ENCODE measurements at regions not wholly inside any gene's neighbourhood (a gene's known extent, or its start where the extent isn't known, plus 50 kb on each side); places are given as distances from the start of the nearest gene placed in this dataset.

DNA sequence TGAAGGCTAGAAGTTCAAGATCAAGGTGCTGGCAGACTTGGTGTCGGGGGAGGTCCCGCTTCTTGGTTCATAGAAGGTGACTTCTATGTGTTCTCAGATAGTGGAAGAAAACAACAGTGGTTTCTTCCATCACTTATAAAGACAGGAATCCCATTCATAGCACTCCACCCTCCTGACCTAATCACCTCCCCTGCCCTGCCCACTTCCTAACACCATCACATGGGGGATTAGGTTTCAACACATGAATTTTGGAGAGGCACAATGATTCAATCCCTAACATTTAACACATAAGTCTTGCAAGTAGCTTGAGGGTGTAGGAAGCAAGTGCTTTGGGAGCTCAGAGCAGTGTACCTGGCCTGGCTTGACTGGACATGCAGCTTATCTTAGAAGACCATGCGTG is 142.8 kb upstream of the TSHZ3 start:
- TF ChIP-seq, protein P1, sequence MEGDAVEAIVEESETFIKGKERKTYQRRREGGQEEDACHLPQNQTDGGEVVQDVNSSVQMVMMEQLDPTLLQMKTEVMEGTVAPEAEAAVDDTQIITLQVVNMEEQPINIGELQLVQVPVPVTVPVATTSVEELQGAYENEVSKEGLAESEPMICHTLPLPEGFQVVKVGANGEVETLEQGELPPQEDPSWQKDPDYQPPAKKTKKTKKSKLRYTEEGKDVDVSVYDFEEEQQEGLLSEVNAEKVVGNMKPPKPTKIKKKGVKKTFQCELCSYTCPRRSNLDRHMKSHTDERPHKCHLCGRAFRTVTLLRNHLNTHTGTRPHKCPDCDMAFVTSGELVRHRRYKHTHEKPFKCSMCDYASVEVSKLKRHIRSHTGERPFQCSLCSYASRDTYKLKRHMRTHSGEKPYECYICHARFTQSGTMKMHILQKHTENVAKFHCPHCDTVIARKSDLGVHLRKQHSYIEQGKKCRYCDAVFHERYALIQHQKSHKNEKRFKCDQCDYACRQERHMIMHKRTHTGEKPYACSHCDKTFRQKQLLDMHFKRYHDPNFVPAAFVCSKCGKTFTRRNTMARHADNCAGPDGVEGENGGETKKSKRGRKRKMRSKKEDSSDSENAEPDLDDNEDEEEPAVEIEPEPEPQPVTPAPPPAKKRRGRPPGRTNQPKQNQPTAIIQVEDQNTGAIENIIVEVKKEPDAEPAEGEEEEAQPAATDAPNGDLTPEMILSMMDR (IDR thresholded peaks at IDR 0.05; ENCODE audit: unreplicated experiment) = no peak
- H3K9me3 Mint-ChIP-seq (ENCODE audit: unreplicated experiment) = no peaks in the 10 kb centered on the region
- H3K36me3 Mint-ChIP-seq (ENCODE audit: low read depth, unreplicated experiment) = no peaks in the 10 kb centered on the region
- DNase-seq (ENCODE audit: low spot score) = no peak
- H3K27me3 Mint-ChIP-seq (ENCODE audit: unreplicated experiment) = no peaks in the 10 kb centered on the region
- no peaks in the 10 kb centered on the region for H3K4me1 Mint-ChIP-seq (ENCODE audit: unreplicated experiment)
- H3K27ac Mint-ChIP-seq (ENCODE audit: unreplicated experiment) = no peak overlapping the region
- no peak overlapping the region for H3K4me3 Mint-ChIP-seq (ENCODE audit: unreplicated experiment)

DNA sequence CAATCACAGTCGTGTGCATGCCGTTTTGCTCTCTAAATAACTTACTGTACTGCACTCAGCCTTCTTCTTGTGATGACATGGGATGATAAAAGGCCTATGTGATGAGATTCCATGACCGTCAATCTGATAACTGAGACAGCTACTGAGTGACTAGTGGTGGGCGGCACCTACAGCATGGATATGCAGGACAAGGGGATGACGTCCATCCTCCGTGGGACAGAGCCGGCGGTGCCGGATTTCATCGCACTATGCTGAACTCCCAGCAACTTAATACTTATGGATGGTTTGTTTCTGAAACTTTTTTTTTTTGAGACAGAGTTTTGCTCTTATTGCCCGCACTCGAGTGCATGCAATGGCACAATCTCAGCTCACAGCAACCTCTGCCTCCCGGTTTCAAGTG is 146.8 kb upstream of the TSHZ3 start:
- Mint-ChIP-seq H3K27ac (ENCODE audit: unreplicated experiment) (no peak overlapping the region), H3K4me1 (ENCODE audit: unreplicated experiment) (no peaks in the 10 kb centered on the region), H3K9me3 (ENCODE audit: unreplicated experiment) (no peaks in the 10 kb centered on the region), H3K4me3 (ENCODE audit: unreplicated experiment) (no peak overlapping the region), H3K27me3 (ENCODE audit: unreplicated experiment) (no peaks in the 10 kb centered on the region), H3K36me3 (ENCODE audit: low read depth, unreplicated experiment) (no peaks in the 10 kb centered on the region)
- DNase-seq (ENCODE audit: low spot score) = no peak
- TF ChIP-seq, protein P1 (IDR thresholded peaks at IDR 0.05; ENCODE audit: unreplicated experiment) = no peak

DNA sequence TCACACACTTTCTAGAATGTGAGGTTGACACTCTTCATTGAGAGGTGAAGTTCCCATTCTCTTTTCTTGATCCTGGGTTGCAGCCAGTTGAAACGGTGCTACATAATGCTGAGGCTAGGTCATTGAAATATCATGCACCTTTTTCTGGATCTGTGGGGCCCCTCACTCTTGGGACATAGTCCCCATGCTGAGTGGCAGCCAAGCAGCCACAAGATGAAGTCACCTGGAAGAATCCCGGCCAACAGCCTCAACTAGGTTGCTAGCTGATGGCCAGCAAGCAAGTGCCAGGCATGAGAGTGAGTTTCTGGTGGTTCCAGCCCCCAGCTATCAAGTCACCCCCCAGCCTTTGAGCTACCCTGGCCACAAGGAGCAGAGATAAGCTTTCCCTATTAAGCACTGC is 148.5 kb upstream of the TSHZ3 start:
- peaks cover 4% of the 10 kb centered on the region for H3K27me3 Mint-ChIP-seq (ENCODE audit: unreplicated experiment)
- peaks cover 3% of the 10 kb centered on the region for H3K36me3 Mint-ChIP-seq (ENCODE audit: low read depth, unreplicated experiment)
- DNase-seq (ENCODE audit: low spot score) = no peak
- H3K4me1 Mint-ChIP-seq (ENCODE audit: unreplicated experiment) = no peaks in the 10 kb centered on the region
- TF ChIP-seq, protein P1 (IDR thresholded peaks at IDR 0.05; ENCODE audit: unreplicated experiment) = no peak
- H3K4me3 Mint-ChIP-seq (ENCODE audit: unreplicated experiment) = no peak overlapping the region
- H3K9me3 Mint-ChIP-seq (ENCODE audit: unreplicated experiment) = no peaks in the 10 kb centered on the region
- H3K27ac Mint-ChIP-seq (ENCODE audit: unreplicated experiment) = no peak overlapping the region

DNA sequence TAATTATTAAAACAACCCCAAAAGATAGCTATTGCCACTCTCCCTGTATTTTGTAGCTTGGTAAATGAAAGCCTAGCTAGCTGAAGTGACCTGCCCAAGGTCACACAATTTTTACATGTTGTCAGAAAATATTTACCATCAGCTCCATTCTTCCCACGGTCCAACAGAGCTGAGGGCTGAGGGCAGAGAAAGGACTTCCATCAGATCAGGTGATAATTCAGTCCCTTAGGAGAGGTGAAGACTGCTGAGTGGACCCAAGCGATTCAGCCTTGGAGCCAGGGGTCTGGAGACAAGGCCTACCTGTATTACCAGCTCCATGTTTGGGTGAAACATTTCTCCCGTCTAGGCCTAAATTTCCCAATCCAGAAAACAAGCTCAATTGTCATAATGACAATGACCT is 149.5 kb upstream of the TSHZ3 start:
- no peak overlapping the region for H3K4me3 Mint-ChIP-seq (ENCODE audit: unreplicated experiment)
- no peak overlapping the region for H3K27ac Mint-ChIP-seq (ENCODE audit: unreplicated experiment)
- no peaks in the 10 kb centered on the region for H3K4me1 Mint-ChIP-seq (ENCODE audit: unreplicated experiment)
- no peak for DNase-seq (ENCODE audit: low spot score)
- TF ChIP-seq, protein P1 (IDR thresholded peaks at IDR 0.05; ENCODE audit: unreplicated experiment) = no peak
- peaks cover 5% of the 10 kb centered on the region for H3K27me3 Mint-ChIP-seq (ENCODE audit: unreplicated experiment)
- H3K36me3 Mint-ChIP-seq (ENCODE audit: low read depth, unreplicated experiment) = peaks cover 3% of the 10 kb centered on the region
- H3K9me3 Mint-ChIP-seq (ENCODE audit: unreplicated experiment) = no peaks in the 10 kb centered on the region

DNA sequence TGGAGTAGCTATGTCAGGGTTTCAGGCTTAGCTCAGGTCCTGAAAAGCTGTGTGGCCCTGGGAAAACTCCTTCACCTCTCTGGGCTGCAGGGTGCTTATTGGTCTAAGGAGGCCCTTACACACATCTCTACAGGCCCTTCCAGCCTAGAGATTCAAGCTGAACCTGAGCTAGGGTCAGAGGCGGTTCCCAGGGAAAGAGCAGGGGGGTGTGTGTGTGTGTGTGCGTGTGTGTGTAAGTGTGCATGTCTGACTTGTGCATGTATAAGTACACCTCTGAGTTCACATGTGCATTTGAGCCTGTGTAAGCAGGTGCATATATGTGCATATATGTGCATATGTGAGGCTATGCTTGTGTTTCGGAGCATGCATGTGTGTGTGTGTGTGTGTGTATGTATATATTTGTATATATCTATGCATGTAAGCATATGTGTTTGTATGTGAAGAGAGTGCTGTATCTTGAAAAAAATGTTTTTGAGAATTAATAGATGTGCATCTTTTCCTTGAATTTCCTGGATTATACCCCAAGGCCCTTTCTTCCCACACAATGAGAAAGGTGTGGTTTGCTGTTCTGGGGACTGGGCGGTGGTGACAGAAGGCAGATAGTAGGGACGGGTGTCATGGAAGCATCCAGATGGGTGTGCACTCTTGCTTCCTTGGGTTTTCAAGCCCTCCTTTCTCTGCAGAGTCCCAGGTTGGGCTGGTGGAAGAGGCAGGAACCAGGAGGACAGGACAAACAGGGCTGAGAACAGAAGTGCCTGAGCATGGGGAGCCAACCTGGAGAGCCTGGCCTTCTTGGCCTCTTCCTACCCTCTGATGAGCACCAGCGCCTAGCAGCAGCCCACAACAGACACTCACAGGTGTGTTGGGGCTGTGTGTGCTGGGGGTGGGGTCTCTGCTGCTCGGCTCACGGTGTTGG is 150.3 kb upstream of the TSHZ3 start:
- TF ChIP-seq, protein P1 (IDR thresholded peaks at IDR 0.05; ENCODE audit: unreplicated experiment) = no peak
- Mint-ChIP-seq H3K27me3 (ENCODE audit: unreplicated experiment) (peaks cover 5% of the 10 kb centered on the region), H3K9me3 (ENCODE audit: unreplicated experiment) (no peaks in the 10 kb centered on the region), H3K27ac (ENCODE audit: unreplicated experiment) (no peak overlapping the region), H3K36me3 (ENCODE audit: low read depth, unreplicated experiment) (peaks cover 3% of the 10 kb centered on the region), H3K4me3 (ENCODE audit: unreplicated experiment) (no peak overlapping the region), H3K4me1 (ENCODE audit: unreplicated experiment) (no peaks in the 10 kb centered on the region)
- no peak for DNase-seq (ENCODE audit: low spot score)

Measured in endothelial cell (in vitro differentiated cells).